H1 (cell line): ENCODE measurements at regions not wholly inside any gene's neighbourhood (a gene's known extent, or its start where the extent isn't known, plus 50 kb on each side); places are given as distances from the start of the nearest gene placed in this dataset.

ENCODE experiments used
- CTCF ChIA-PET: fragments of 300-600 bp; sonication (Branson Sonifier 250); formaldehyde crosslinking; loops from one replicate; lab custom pipeline; 2021; ENCODE audit not compliant: partially characterized antibody; lab: Charles Lee
- POLR2A ChIA-PET: fragments of 300-600 bp; sonication (Branson Sonifier 250); formaldehyde crosslinking; loops from one replicate; lab custom pipeline; 2021; ENCODE audit warnings: inconsistent platforms; ENCODE audit not compliant: partially characterized antibody; lab: Charles Lee
- DNase-seq, 2 experiments: peaks; one replicate each; pipeline versions ENCODE4 v3.0.0 to v3.0.0-alpha.2; 2010 to 2022; ENCODE audit warnings: low spot score in 2 of 2, low read depth in 1 of 2, mixed read lengths in 1 of 2
- FAIRE-seq: peaks from 2 replicates; lab custom pipeline; 2011; peaks lifted over from hg19 to GRCh38; lab: Jason Lieb, UNC
- H2AFZ ChIP-seq: 2 replicates; pipeline ENCODE4 v1.8.1; 2012; ENCODE audit warnings: low read length, inconsistent platforms
- H2AK5ac ChIP-seq: 2 replicates; pipeline ENCODE4 v1.6.1; 2013; ENCODE audit warnings: low read depth, low read length
- H2BK120ac ChIP-seq: replicated peaks from 2 replicates; pipeline ENCODE3; 2013; ENCODE audit warnings: low read depth, low read length, inconsistent platforms
- H2BK12ac ChIP-seq: 2 replicates; pipeline ENCODE4 v1.6.1; 2013; ENCODE audit warnings: low read depth, low read length
- H2BK15ac ChIP-seq: 2 replicates; pipeline ENCODE4 v1.6.1; 2013; ENCODE audit warnings: low read length
- H2BK20ac ChIP-seq: 2 replicates; pipeline ENCODE4 v1.6.1; 2013; ENCODE audit warnings: low read length
- H2BK5ac ChIP-seq: 2 replicates; pipeline ENCODE4 v1.6.1; 2013; ENCODE audit warnings: low read depth, low read length
- H3K14ac ChIP-seq: 2 replicates; pipeline ENCODE4 v1.6.1; 2013; ENCODE audit warnings: inconsistent platforms; ENCODE audit not compliant: insufficient read length
- H3K18ac ChIP-seq: 2 replicates; pipeline ENCODE4 v1.6.1; 2013; ENCODE audit warnings: low read length; ENCODE audit errors: extremely low read depth
- H3K23ac ChIP-seq: 2 replicates; pipeline ENCODE4 v1.6.1; 2013; ENCODE audit warnings: inconsistent platforms; ENCODE audit not compliant: insufficient read length
- H3K23me2 ChIP-seq: 2 replicates; pipeline ENCODE4 v1.6.1; 2013; ENCODE audit warnings: low read depth, low read length
- H3K27ac ChIP-seq: 2 replicates; pipeline ENCODE4 v1.6.1; 2011; ENCODE audit warnings: low read depth, low read length, inconsistent platforms
- H3K27me3 ChIP-seq, 4 experiments: replicated peaks in 1 of 4; 1 replicate in 1 of 4; 2 replicates in 3 of 4; pipeline versions ENCODE4 v1.6.1 to v1.8.1; 2011 to 2013; ENCODE audit warnings: low read length in 3 of 4, mild to moderate bottlenecking in 3 of 4, inconsistent platforms in 2 of 4, mixed read lengths in 2 of 4, moderate library complexity in 1 of 4; ENCODE audit not compliant: control insufficient read depth in 3 of 4, insufficient read depth in 3 of 4; ENCODE audit errors: extremely low read depth in 1 of 4
- H3K36me3 ChIP-seq, 4 experiments: 2 replicates each; pipeline versions ENCODE4 v1.6.1 to v1.8.1; 2011 to 2013; ENCODE audit warnings: mild to moderate bottlenecking in 4 of 4, low read length in 3 of 4, moderate library complexity in 2 of 4, control low read depth in 1 of 4, inconsistent platforms in 1 of 4; ENCODE audit not compliant: insufficient read depth in 4 of 4, control insufficient read depth in 2 of 4
- H3K4ac ChIP-seq: replicated peaks from 2 replicates; pipeline ENCODE3; 2013; ENCODE audit warnings: low read length, low read depth, mixed read lengths, inconsistent platforms; ENCODE audit not compliant: insufficient read length
- H3K4me1 ChIP-seq, 4 experiments: replicated peaks in 1 of 4; 1 replicate in 1 of 4; 2 replicates in 3 of 4; pipeline versions ENCODE4 v1.6.1 to v1.8.1; 2011 to 2013; ENCODE audit warnings: low read length in 3 of 4, inconsistent platforms in 2 of 4, mixed read lengths in 1 of 4; ENCODE audit not compliant: insufficient read depth in 4 of 4, control insufficient read depth in 3 of 4
- H3K4me2 ChIP-seq, 2 experiments: 2 replicates each; pipeline versions ENCODE4 v1.6.1 to v1.8.1; 2011 to 2013; ENCODE audit warnings: low read depth in 2 of 2, low read length in 2 of 2, control low read depth in 1 of 2, inconsistent platforms in 1 of 2, mild to moderate bottlenecking in 1 of 2; ENCODE audit not compliant: insufficient read depth in 1 of 2
- H3K4me3 ChIP-seq, 4 experiments: fragments of 200-600, 300-600 bp in 1 of 4; sonication (generic), shearing (Covaris generic), sonication (Bioruptor Twin) in 1 of 4; 2 replicates each; pipeline versions ENCODE4 v1.5.1 to v1.8.1; 2011 to 2016; ENCODE audit warnings: low read length in 4 of 4, low read depth in 3 of 4, control low read depth in 2 of 4, inconsistent platforms in 2 of 4, mild to moderate bottlenecking in 2 of 4, mixed read lengths in 1 of 4, moderate library complexity in 1 of 4; ENCODE audit not compliant: insufficient read depth in 2 of 4; ENCODE audit errors: extremely low read depth in 1 of 4
- H3K56ac ChIP-seq: replicated peaks from 2 replicates; pipeline ENCODE3; 2013; ENCODE audit warnings: low read depth, mild to moderate bottlenecking, mixed read lengths, low read length, inconsistent platforms; ENCODE audit not compliant: insufficient read length
- H3K79me1 ChIP-seq: 2 replicates; pipeline ENCODE4 v1.6.1; 2013; ENCODE audit warnings: low read depth, low read length, control low read depth
- H3K79me2 ChIP-seq, 2 experiments: 2 replicates each; pipeline versions ENCODE4 v1.6.1 to v1.8.1; 2012 to 2013; ENCODE audit warnings: low read length in 2 of 2, mild to moderate bottlenecking in 2 of 2, inconsistent platforms in 1 of 2; ENCODE audit not compliant: insufficient read depth in 2 of 2, control insufficient read depth in 1 of 2
- H3K9ac ChIP-seq, 4 experiments: replicated peaks in 1 of 4; 1 replicate in 1 of 4; 2 replicates in 3 of 4; pipeline versions ENCODE4 v1.6.1 to v1.8.1; 2011 to 2013; ENCODE audit warnings: low read depth in 3 of 4, low read length in 3 of 4, control low read depth in 2 of 4, mild to moderate bottlenecking in 2 of 4, moderate library complexity in 2 of 4, inconsistent platforms in 1 of 4; ENCODE audit errors: extremely low read depth in 1 of 4
- H3K9me3 ChIP-seq, 2 experiments: 2 replicates each; pipeline versions ENCODE4 v1.6.1 to v1.8.1; 2012 to 2013; ENCODE audit warnings: mild to moderate bottlenecking in 2 of 2, moderate library complexity in 2 of 2, control low read depth in 1 of 2, inconsistent platforms in 1 of 2, low read depth in 1 of 2, low read length in 1 of 2, mixed read lengths in 1 of 2; ENCODE audit not compliant: insufficient read depth in 2 of 2
- H4K20me1 ChIP-seq, 2 experiments: replicated peaks in 1 of 2; 2 replicates each; pipeline versions ENCODE3 to v1.8.1; 2011 to 2013; ENCODE audit warnings: inconsistent platforms in 2 of 2, low read length in 2 of 2, mild to moderate bottlenecking in 1 of 2; ENCODE audit not compliant: insufficient read depth in 2 of 2, control insufficient read depth in 1 of 2
- H4K5ac ChIP-seq: 2 replicates; pipeline ENCODE4 v1.6.1; 2013; ENCODE audit warnings: low read length, low read depth, mixed read lengths, inconsistent platforms; ENCODE audit not compliant: insufficient read length
- H4K8ac ChIP-seq: 2 replicates; pipeline ENCODE4 v1.8.0; 2013; ENCODE audit warnings: mild to moderate bottlenecking, moderate library complexity, low read length, inconsistent platforms; ENCODE audit not compliant: insufficient read depth; ENCODE audit errors: extremely low read depth
- H4K91ac ChIP-seq: replicated peaks from 2 replicates; pipeline ENCODE3; 2013; ENCODE audit warnings: low read length, mixed read lengths, inconsistent platforms; ENCODE audit not compliant: insufficient read length
- BACH1 ChIP-seq: IDR thresholded peaks from 2 replicates; pipeline ENCODE4 v1.6.1; 2012; ENCODE audit warnings: low read length, improper control_type of control experiment
- CBX5 ChIP-seq: fragments of 300-800, 300-1000 bp; sonication (generic); IDR thresholded peaks from 2 replicates; pipeline ENCODE4 v1.7.1; 2016; ENCODE audit warnings: antibody characterized with exemption, low read length, low read depth
- CEBPB ChIP-seq: IDR thresholded peaks from 2 replicates; pipeline ENCODE4 v1.6.1; 2012; ENCODE audit warnings: low read depth, low read length
- FOSL1 ChIP-seq: IDR thresholded peaks from 2 replicates; pipeline ENCODE4 v1.6.1; 2011; ENCODE audit warnings: mild to moderate bottlenecking, low read depth, low read length, moderate library complexity; ENCODE audit not compliant: insufficient read depth
- KDM5A ChIP-seq: fragments of 200-600 bp; IDR thresholded peaks from 2 replicates; pipeline ENCODE4 v1.7.1; 2012; ENCODE audit warnings: mild to moderate bottlenecking, low read length, inconsistent platforms, mixed read lengths
- TCF12 ChIP-seq: IDR thresholded peaks from 2 replicates; pipeline ENCODE4 v1.6.1; 2011; ENCODE audit warnings: low read depth, mild to moderate bottlenecking, low read length
- TF ChIP-seq, protein P1 (sequence below): IDR thresholded peaks from 2 replicates; pipeline ENCODE4 v1.6.1; 2012; ENCODE audit warnings: inconsistent platforms

DNA sequence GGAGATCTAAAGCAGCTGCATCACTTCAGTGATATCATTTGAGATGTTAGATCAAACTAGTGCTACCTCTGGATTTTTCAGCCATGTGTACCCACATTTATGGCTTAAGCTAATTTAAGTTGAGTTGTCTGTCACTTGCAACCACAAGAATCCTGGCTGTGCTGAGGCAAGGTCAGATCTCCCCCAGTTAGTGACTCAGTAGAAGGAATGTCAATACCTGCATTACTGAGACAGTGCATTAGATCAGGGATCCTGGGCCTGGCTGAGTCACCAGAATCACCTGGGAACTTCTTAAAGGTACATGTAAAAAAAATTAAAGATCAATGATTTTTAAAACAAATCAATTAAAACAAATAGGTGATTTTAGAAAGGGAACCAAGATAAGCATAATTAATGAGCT is 84.6 kb upstream of the GRIN2B start:
- Histone ChIP-seq H3K23me2 (no peaks in the 10 kb centered on the region), H3K27me3 (no peaks in the 10 kb centered on the region), H4K20me1 (no peaks in the 10 kb centered on the region), H3K4me3 (no peak overlapping the region), H3K9ac (no peak overlapping the region), H3K56ac (no peak overlapping the region), H3K79me2 (no peaks in the 10 kb centered on the region), H2BK5ac (no peak overlapping the region), H4K8ac (no peak overlapping the region), H3K18ac (no peak overlapping the region), H3K79me1 (no peaks in the 10 kb centered on the region), H2BK20ac (no peak overlapping the region), H3K14ac (no peak overlapping the region), H3K36me3 (no peaks in the 10 kb centered on the region), H2BK12ac (no peak overlapping the region), H4K91ac (no peak overlapping the region), H3K27ac (no peak overlapping the region), H3K9me3 (no peaks in the 10 kb centered on the region), H4K5ac (no peak overlapping the region), H2AFZ (no peak overlapping the region; the same call in 1 of the 2 replicates), H3K23ac (no peak overlapping the region), H2BK15ac (no peak overlapping the region), H2AK5ac (no peak overlapping the region), H3K4me1 (no peaks in the 10 kb centered on the region)
- CTCF ChIA-PET = interaction anchor here (0.8 kb wide), 1 partner anchor 73 kb away, joined by 3 read pairs; no protein-coding TSS in a partner anchor
- POLR2A ChIA-PET = no interaction called here
- FAIRE-seq = no peak
- DNase-seq = no peak
- TF ChIP-seq FOSL1 (no peak), KDM5A (no peak), CEBPB (no peak), CBX5 (no peak), BACH1 (no peak), TCF12 (no peak)
- TF ChIP-seq, protein P1, sequence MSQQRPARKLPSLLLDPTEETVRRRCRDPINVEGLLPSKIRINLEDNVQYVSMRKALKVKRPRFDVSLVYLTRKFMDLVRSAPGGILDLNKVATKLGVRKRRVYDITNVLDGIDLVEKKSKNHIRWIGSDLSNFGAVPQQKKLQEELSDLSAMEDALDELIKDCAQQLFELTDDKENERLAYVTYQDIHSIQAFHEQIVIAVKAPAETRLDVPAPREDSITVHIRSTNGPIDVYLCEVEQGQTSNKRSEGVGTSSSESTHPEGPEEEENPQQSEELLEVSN = no peak
- TF ChIP-seq, all 59 proteins: peak for 0
- no peak overlapping the region for H2BK120ac ChIP-seq
- H3K4me2 ChIP-seq = no peak overlapping the region
- H3K4ac ChIP-seq = no peak overlapping the region
